ENCODE measurements at regions not wholly inside any gene's neighbourhood (a gene's known extent, or its start where the extent isn't known, plus 50 kb on each side); places are given as distances from the start of the nearest gene placed in this dataset.

- H3K14ac ChIP-seq (replicated peaks; ENCODE audit: low read depth, low read length): no peak overlapping the region
- H3K27ac ChIP-seq (ENCODE audit: insufficient read depth, low read length): no peak overlapping the region
- ATAC-seq (ENCODE audit: low read depth) (no peak), DNase-seq (no peak)
- H3K23ac ChIP-seq (ENCODE audit: low read depth, low read length): no peak overlapping the region
- H4K8ac ChIP-seq (ENCODE audit: low read depth in 2 of 2, low read length in 2 of 2): no peak overlapping the region
- no peak overlapping the region for H3K56ac ChIP-seq (ENCODE audit: extremely low read depth, insufficient read depth, low read length)
- dilution Hi-C loops (cut with HindIII; ENCODE audit: low sequenced_read_pairs, unreplicated experiment) (no loop called here), intact Hi-C loops (cut with micrococcal nuclease) (no loop called here), in situ Hi-C loops (cut with MboI; ENCODE audit: low sequenced_read_pairs) (no loop called here)
- TF ChIP-seq POLR2A (IDR thresholded peaks at IDR 0.05; ENCODE audit: low read depth, low read length): no peak
- TF ChIP-seq NFE2L2 (IDR thresholded peaks at IDR 0.05; ENCODE audit: low read depth, low read length): no peak
- TF ChIP-seq MXI1 (IDR thresholded peaks at IDR 0.05; ENCODE audit: borderline replicate concordance, low read depth, low read length): no peak
- WGBS, 2 experiments (ENCODE audit: extremely low coverage in 2 of 2, insufficient read length in 1 of 2): 80% methylated on average over 1 of the region's 5 CpGs; no CpG with 5 or more reads in 1 of the 2 experiments
- no peak overlapping the region for H2BK5ac ChIP-seq (ENCODE audit: low read depth, low read length, poor library complexity, severe bottlenecking)
- no peak overlapping the region for H2BK120ac ChIP-seq (ENCODE audit: low read depth, low read length)
- no peaks in the 10 kb centered on the region for H3K27me3 ChIP-seq (ENCODE audit: control insufficient read depth, insufficient read depth, low read length)
- CTCF ChIA-PET: no interaction called here
- H3K9me3 ChIP-seq (ENCODE audit: control insufficient read depth, insufficient read depth, low read length): no peaks in the 10 kb centered on the region
- no peaks in the 10 kb centered on the region for H3K36me3 ChIP-seq (ENCODE audit: control insufficient read depth, insufficient read depth, low read length)
- no peak overlapping the region for H3K4me3 ChIP-seq (ENCODE audit: insufficient read depth, low read depth, low read length)
- POLR2A ChIA-PET (ENCODE audit: unreplicated experiment): no interaction called here
- H2BK20ac ChIP-seq (ENCODE audit: low read depth, low read length): no peak overlapping the region
- no peak overlapping the region for H3K4ac ChIP-seq (ENCODE audit: low read depth, low read length)
- no peak overlapping the region for H4K91ac ChIP-seq (ENCODE audit: insufficient read depth, low read depth, low read length)
- H3K4me2 ChIP-seq (ENCODE audit: low read depth, low read length): no peak overlapping the region
- H2AFZ ChIP-seq (replicated peaks; ENCODE audit: low read length, poor library complexity): no peak overlapping the region
- peaks cover 2% of the 10 kb centered on the region; the same call in 1 of the 2 replicates for H3K4me1 ChIP-seq (ENCODE audit: control insufficient read depth, insufficient read depth, low read length)
- no peak overlapping the region for H2AK9ac ChIP-seq (replicated peaks; ENCODE audit: low read depth, low read length, poor library complexity)
- H4K5ac ChIP-seq (ENCODE audit: low read depth, low read length): no peak overlapping the region
- no peaks in the 10 kb centered on the region for H4K20me1 ChIP-seq (ENCODE audit: insufficient read depth, low read length)
- peaks cover 6 to 11% of the 10 kb centered on the region in 2 experiments; a peak in 3 of 4 replicates for H3K79me1 ChIP-seq (ENCODE audit: low read depth in 1 of 2, low read length in 2 of 2)
- H2AK5ac ChIP-seq (ENCODE audit: low read depth, low read length): no peak overlapping the region
- no peak overlapping the region for H2BK15ac ChIP-seq (ENCODE audit: low read depth, low read length)
- no TSS peak for BruUV-seq (replicated peaks)
- H3K9me1 ChIP-seq (ENCODE audit: insufficient read depth, low read length): peaks cover 2% of the 10 kb centered on the region; the same call in 1 of the 2 replicates
- no peak overlapping the region for H3K9ac ChIP-seq (ENCODE audit: low read depth, low read length)
- H3K18ac ChIP-seq (ENCODE audit: low read depth, low read length): no peak overlapping the region
These were observed 60.5 kb upstream of the ARHGAP32 start for GRCh38 chr11:129252621-129253020.
